HepG2 (cell line): ENCODE measurements at regions not wholly inside any gene's neighbourhood (a gene's known extent, or its start where the extent isn't known, plus 50 kb on each side); places are given as distances from the start of the nearest gene placed in this dataset.

Experiments used
- ATAC-seq: fragments of 200-7000 bp; cut with Tn5 transposase; 3 replicates; pipeline ENCODE4 v1.9.1; 2020; ENCODE audit warnings: mild to moderate bottlenecking, moderate library complexity
- BruUV-seq: library from RNA; stranded (reverse); fragments of 400-500 nt; replicated peaks from 2 replicates; lab custom pipeline; 2021; lab: Mats Ljungman, UMichigan
- CTCF ChIA-PET: fragments of 300-600 bp; formaldehyde crosslinking; extraction: SDS; loops from one replicate; lab custom pipeline; 2021; ENCODE audit warnings: low total read pairs, inconsistent platforms, low intra/inter-chr PET ratio; lab: Yijun Ruan, JAX
- POLR2A ChIA-PET: fragments of 350-600 bp; sonication (Branson Sonifier 250); formaldehyde crosslinking; loops from one replicate; lab custom pipeline; 2020; ENCODE audit warnings: antibody characterized with exemption, inconsistent platforms; lab: Yijun Ruan, JAX
- DNase-seq: peaks from one replicate; pipeline ENCODE4 v3.0.0-alpha.2; 2015; ENCODE audit warnings: low spot score
- FAIRE-seq: peaks from 3 replicates; lab custom pipeline; 2011; peaks lifted over from hg19 to GRCh38; lab: Jason Lieb, UNC
- H2AFZ ChIP-seq: one replicate; pipeline ENCODE4 v1.6.1; 2011; ENCODE audit warnings: low read length, inconsistent platforms
- H3K27ac ChIP-seq: fragments of 300-600 bp; 3 replicates; pipeline ENCODE4 v1.8.0; 2011; ENCODE audit warnings: mixed run types, mild to moderate bottlenecking, mixed read lengths, low read length, inconsistent platforms; ENCODE audit not compliant: insufficient read depth; ENCODE audit errors: extremely low read length
- H3K27me3 ChIP-seq, 2 experiments: fragments of 200-600 bp in 1 of 2; 2 replicates in 1 of 2; 3 replicates in 1 of 2; pipeline versions ENCODE4 v1.6.0 to v1.8.0; 2011; ENCODE audit warnings: low read length in 2 of 2, mild to moderate bottlenecking in 2 of 2, moderate library complexity in 2 of 2, inconsistent platforms in 1 of 2; ENCODE audit not compliant: insufficient read depth in 2 of 2, control insufficient read depth in 1 of 2
- H3K36me3 ChIP-seq, 2 experiments: fragments of 200-600 bp in 1 of 2; replicated peaks in 1 of 2; 2 replicates in 1 of 2; 3 replicates in 1 of 2; pipeline versions ENCODE4 v1.5.1 to v1.8.0; 2011; ENCODE audit warnings: low read length in 2 of 2, inconsistent platforms in 1 of 2; ENCODE audit not compliant: insufficient read depth in 2 of 2, control insufficient read depth in 1 of 2
- H3K4me1 ChIP-seq: 2 replicates; pipeline ENCODE4 v1.5.1; 2012; ENCODE audit warnings: low read length, inconsistent platforms; ENCODE audit not compliant: insufficient read depth
- H3K4me2 ChIP-seq: 2 replicates; pipeline ENCODE4 v1.6.0; 2011; ENCODE audit warnings: low read depth, low read length, inconsistent platforms
- H3K4me3 ChIP-seq, 3 experiments: fragments of 200-600 bp in 1 of 3; sonication (generic), shearing (Covaris generic) in 1 of 3; replicated peaks in 1 of 3; 2 replicates each; pipeline ENCODE4 v1.5.1; 2011 to 2016; ENCODE audit warnings: low read length in 3 of 3, inconsistent platforms in 2 of 3, low read depth in 2 of 3, mild to moderate bottlenecking in 2 of 3, control low read depth in 1 of 3, mixed read lengths in 1 of 3; ENCODE audit not compliant: insufficient read depth in 1 of 3
- H3K79me2 ChIP-seq: one replicate; pipeline ENCODE4 v1.6.1; 2011; ENCODE audit warnings: low read length, inconsistent platforms; ENCODE audit not compliant: insufficient read depth
- H3K9ac ChIP-seq: 2 replicates; pipeline ENCODE4 v1.6.0; 2011; ENCODE audit warnings: mild to moderate bottlenecking, low read depth, low read length, inconsistent platforms; ENCODE audit not compliant: insufficient read depth
- H3K9me3 ChIP-seq: 2 replicates; pipeline ENCODE4 v1.5.1; 2012; ENCODE audit warnings: mild to moderate bottlenecking, low read length
- H4K20me1 ChIP-seq: 2 replicates; pipeline ENCODE4 v1.6.0; 2011; ENCODE audit warnings: inconsistent platforms, mild to moderate bottlenecking, low read length, moderate library complexity; ENCODE audit not compliant: insufficient read depth
- CEBPG ChIP-seq: IDR thresholded peaks from 2 replicates; pipeline ENCODE4 v1.6.1; 2016
- IRF2 ChIP-seq: IDR thresholded peaks from 2 replicates; pipeline ENCODE4 v1.6.1; 2018; ENCODE audit warnings: missing genetic modification reagents, missing compliant biosample characterization
- KLF15 ChIP-seq: sonication (generic); formaldehyde crosslinking; IDR thresholded peaks from 2 replicates; pipeline ENCODE4 v1.8.1; 2023; ENCODE audit warnings: borderline replicate concordance, mild to moderate bottlenecking, inconsistent platforms, missing genetic modification reagents, mixed read lengths
- MTF1 ChIP-seq: sonication (generic); formaldehyde crosslinking; IDR thresholded peaks from 2 replicates; pipeline ENCODE4 v1.5.0; 2020; ENCODE audit warnings: missing genetic modification reagents
- NFE2 ChIP-seq: sonication (generic); formaldehyde crosslinking; IDR thresholded peaks from 2 replicates; pipeline ENCODE4 v1.4.0; 2020; ENCODE audit warnings: missing genetic modification reagents
- RBAK ChIP-seq: sonication (generic); formaldehyde crosslinking; IDR thresholded peaks from 2 replicates; pipeline ENCODE4 v1.5.1; 2020; ENCODE audit warnings: mild to moderate bottlenecking, missing genetic modification reagents
- ZNF235 ChIP-seq: sonication (generic); formaldehyde crosslinking; IDR thresholded peaks from 2 replicates; pipeline ENCODE4 v1.8.1; 2023; ENCODE audit warnings: mild to moderate bottlenecking, missing genetic modification reagents, borderline replicate concordance
- ZNF264 ChIP-seq: sonication (generic); formaldehyde crosslinking; IDR thresholded peaks from 2 replicates; pipeline ENCODE4 v1.4.0; 2020; ENCODE audit warnings: missing genetic modification reagents
- ZNF607 ChIP-seq: sonication (generic); formaldehyde crosslinking; IDR thresholded peaks from 2 replicates; pipeline ENCODE4 v1.5.1; 2020; ENCODE audit warnings: missing genetic modification reagents, mild to moderate bottlenecking, borderline replicate concordance
- ZNF75D ChIP-seq: sonication (generic); formaldehyde crosslinking; IDR thresholded peaks from 2 replicates; pipeline ENCODE4 v1.8.1; 2023; ENCODE audit warnings: missing genetic modification reagents, mild to moderate bottlenecking, borderline replicate concordance
- ZNF776 ChIP-seq: sonication (generic); formaldehyde crosslinking; IDR thresholded peaks from 2 replicates; pipeline ENCODE4 v1.4.0; 2020; ENCODE audit warnings: mild to moderate bottlenecking, missing genetic modification reagents
- WGBS: methylation state at CpG from one replicate; pipeline ENCODE4 v1.1.6; 2017; ENCODE audit warnings: low lambda C conversion rate; 5-methylcytosine and 5-hydroxymethylcytosine counted together
- in situ Hi-C: cut with HindIII; loops from 2 replicates; pipeline ENCODE4 v1.10.0; 2017; ENCODE audit warnings: low pct_unique_long_range_greater_than_20kb; ENCODE audit not compliant: extremely low pct_ligation_motif_present
- intact Hi-C: fragments of 100-400 bp; cut with micrococcal nuclease; formaldehyde crosslinking; loops from one replicate; pipeline ENCODE4 v1.10.0; 2022; ENCODE audit not compliant: unreplicated experiment
- TF ChIP-seq, protein P1 (sequence below): sonication (generic); formaldehyde crosslinking; IDR thresholded peaks from 2 replicates; pipeline ENCODE4 v1.4.0; 2020; ENCODE audit warnings: low read depth, mild to moderate bottlenecking, missing genetic modification reagents
- TF ChIP-seq, protein P2 (sequence below): sonication (generic); formaldehyde crosslinking; IDR thresholded peaks from 2 replicates; pipeline ENCODE4 v1.8.0; 2022; ENCODE audit warnings: missing genetic modification reagents, low read depth, mild to moderate bottlenecking, borderline replicate concordance
- TF ChIP-seq, protein P3 (sequence below): sonication (generic); formaldehyde crosslinking; IDR thresholded peaks from 2 replicates; pipeline ENCODE4 v1.5.1; 2020; ENCODE audit warnings: missing genetic modification reagents, mild to moderate bottlenecking, borderline replicate concordance
- TF ChIP-seq, protein P4 (sequence below): fragments of 450-650 bp; IDR thresholded peaks from 2 replicates; pipeline ENCODE4 v1.6.1; 2016

DNA sequence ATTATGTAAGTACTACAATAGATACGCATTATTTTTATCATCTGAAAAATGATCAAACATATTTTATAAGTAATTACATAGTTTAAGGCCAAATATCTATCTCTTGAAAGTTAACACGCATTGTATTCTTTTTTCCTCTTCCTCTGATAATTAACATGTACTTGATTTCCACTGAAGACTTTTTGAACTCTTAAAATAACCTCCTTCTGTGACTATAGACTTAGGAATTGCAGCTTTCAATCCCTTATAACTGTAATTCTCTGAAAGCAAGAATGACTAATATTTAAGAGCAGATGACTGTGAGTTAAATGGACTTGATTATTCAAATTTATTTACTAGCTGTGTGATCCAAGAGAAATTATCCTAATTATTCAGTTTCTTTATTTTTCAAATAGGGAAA is 730.6 kb upstream of the NECTIN3 start:
- ATAC-seq, result no peak
- 93% methylated on average over 2 of the region's 2 CpGs for WGBS
- H3K4me3 ChIP-seq, result no peak overlapping the region
- H3K4me2 ChIP-seq, result no peak overlapping the region
- no peak overlapping the region for H3K9ac ChIP-seq
- in situ Hi-C loops (no loop called here), intact Hi-C loops (loop anchor here (10.0 kb wide), 1 partner anchor 434 kb away; no protein-coding TSS in a partner anchor)
- no peak for DNase-seq
- ChIA-PET POLR2A (no interaction called here), CTCF (no interaction called here)
- BruUV-seq, result no TSS peak
- no peaks in the 10 kb centered on the region for H3K36me3 ChIP-seq
- TF ChIP-seq, protein P1, sequence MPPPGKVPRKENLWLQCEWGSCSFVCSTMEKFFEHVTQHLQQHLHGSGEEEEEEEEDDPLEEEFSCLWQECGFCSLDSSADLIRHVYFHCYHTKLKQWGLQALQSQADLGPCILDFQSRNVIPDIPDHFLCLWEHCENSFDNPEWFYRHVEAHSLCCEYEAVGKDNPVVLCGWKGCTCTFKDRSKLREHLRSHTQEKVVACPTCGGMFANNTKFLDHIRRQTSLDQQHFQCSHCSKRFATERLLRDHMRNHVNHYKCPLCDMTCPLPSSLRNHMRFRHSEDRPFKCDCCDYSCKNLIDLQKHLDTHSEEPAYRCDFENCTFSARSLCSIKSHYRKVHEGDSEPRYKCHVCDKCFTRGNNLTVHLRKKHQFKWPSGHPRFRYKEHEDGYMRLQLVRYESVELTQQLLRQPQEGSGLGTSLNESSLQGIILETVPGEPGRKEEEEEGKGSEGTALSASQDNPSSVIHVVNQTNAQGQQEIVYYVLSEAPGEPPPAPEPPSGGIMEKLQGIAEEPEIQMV (CRISPR knock-in tag), result no peak
- TF ChIP-seq, protein P2, sequence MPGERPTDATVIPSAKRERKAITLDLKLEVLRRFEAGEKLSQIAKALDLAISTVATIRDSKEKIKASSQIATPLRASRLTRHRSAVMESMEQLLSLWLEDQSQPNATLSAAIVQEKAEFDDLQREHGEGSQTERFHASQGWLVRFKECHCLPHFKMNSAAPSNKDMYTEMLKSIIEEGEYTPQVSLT (CRISPR knock-in tag), result no peak
- TF ChIP-seq RBAK (no peak), IRF2 (CRISPR knock-in tag) (no peak), MTF1 (CRISPR knock-in tag) (no peak), KLF15 (no peak), ZNF235 (CRISPR knock-in tag) (no peak), CEBPG (no peak), ZNF75D (CRISPR knock-in tag) (no peak), ZNF264 (no peak), ZNF607 (CRISPR knock-in tag) (no peak), NFE2 (CRISPR knock-in tag) (no peak), ZNF776 (CRISPR knock-in tag) (no peak)
- TF ChIP-seq, protein P3, sequence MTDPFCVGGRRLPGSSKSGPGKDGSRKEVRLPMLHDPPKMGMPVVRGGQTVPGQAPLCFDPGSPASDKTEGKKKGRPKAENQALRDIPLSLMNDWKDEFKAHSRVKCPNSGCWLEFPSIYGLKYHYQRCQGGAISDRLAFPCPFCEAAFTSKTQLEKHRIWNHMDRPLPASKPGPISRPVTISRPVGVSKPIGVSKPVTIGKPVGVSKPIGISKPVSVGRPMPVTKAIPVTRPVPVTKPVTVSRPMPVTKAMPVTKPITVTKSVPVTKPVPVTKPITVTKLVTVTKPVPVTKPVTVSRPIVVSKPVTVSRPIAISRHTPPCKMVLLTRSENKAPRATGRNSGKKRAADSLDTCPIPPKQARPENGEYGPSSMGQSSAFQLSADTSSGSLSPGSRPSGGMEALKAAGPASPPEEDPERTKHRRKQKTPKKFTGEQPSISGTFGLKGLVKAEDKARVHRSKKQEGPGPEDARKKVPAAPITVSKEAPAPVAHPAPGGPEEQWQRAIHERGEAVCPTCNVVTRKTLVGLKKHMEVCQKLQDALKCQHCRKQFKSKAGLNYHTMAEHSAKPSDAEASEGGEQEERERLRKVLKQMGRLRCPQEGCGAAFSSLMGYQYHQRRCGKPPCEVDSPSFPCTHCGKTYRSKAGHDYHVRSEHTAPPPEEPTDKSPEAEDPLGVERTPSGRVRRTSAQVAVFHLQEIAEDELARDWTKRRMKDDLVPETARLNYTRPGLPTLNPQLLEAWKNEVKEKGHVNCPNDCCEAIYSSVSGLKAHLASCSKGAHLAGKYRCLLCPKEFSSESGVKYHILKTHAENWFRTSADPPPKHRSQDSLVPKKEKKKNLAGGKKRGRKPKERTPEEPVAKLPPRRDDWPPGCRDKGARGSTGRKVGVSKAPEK (CRISPR knock-in tag), result no peak
- TF ChIP-seq, protein P4, sequence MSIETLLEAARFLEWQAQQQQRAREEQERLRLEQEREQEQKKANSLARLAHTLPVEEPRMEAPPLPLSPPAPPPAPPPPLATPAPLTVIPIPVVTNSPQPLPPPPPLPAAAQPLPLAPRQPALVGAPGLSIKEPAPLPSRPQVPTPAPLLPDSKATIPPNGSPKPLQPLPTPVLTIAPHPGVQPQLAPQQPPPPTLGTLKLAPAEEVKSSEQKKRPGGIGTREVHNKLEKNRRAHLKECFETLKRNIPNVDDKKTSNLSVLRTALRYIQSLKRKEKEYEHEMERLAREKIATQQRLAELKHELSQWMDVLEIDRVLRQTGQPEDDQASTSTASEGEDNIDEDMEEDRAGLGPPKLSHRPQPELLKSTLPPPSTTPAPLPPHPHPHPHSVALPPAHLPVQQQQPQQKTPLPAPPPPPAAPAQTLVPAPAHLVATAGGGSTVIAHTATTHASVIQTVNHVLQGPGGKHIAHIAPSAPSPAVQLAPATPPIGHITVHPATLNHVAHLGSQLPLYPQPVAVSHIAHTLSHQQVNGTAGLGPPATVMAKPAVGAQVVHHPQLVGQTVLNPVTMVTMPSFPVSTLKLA, result no peak
- no peak overlapping the region for H2AFZ ChIP-seq
- peaks cover 12% of the 10 kb centered on the region for H3K9me3 ChIP-seq
- no peaks in the 10 kb centered on the region for H4K20me1 ChIP-seq
- H3K79me2 ChIP-seq, result no peaks in the 10 kb centered on the region
- no peak overlapping the region for H3K27ac ChIP-seq
- H3K4me1 ChIP-seq, result peaks cover 34% of the 10 kb centered on the region
- H3K27me3 ChIP-seq, result no peaks in the 10 kb centered on the region
- no peak for FAIRE-seq
